MCF 10A (cell line): ENCODE measurements at regions not wholly inside any gene's neighbourhood (a gene's known extent, or its start where the extent isn't known, plus 50 kb on each side); places are given as distances from the start of the nearest gene placed in this dataset.

Experiments
- BruUV-seq: library from RNA; stranded (reverse); fragments of 400-500 nt; replicated peaks from 2 replicates; lab custom pipeline; 2021; lab: Mats Ljungman, UMichigan
- CTCF ChIA-PET: fragments of 300-600 bp; sonication (Branson Sonifier 250); formaldehyde crosslinking; extraction: SDS; loops from one replicate; lab custom pipeline; 2021; ENCODE audit warnings: antibody characterized with exemption, inconsistent platforms; lab: Yijun Ruan, JAX
- POLR2A ChIA-PET: fragments of 300-600, 350-650 bp; sonication (Branson Sonifier 250); formaldehyde crosslinking; extraction: SDS; loops from one replicate; lab custom pipeline; 2020; ENCODE audit warnings: antibody characterized with exemption, inconsistent platforms; lab: Yijun Ruan, JAX
- DNase-seq: peaks from one replicate; pipeline ENCODE4 v3.0.0-alpha.2; 2018; ENCODE audit not compliant: unreplicated experiment
- H3K27ac Mint-ChIP-seq: one replicate; pipeline ENCODE4 v1.8.0; 2022; ENCODE audit warnings: mild to moderate bottlenecking, low read depth, mixed read lengths; ENCODE audit not compliant: unreplicated experiment
- H3K27me3 Mint-ChIP-seq: one replicate; pipeline ENCODE4 v1.8.0; 2022; ENCODE audit warnings: mixed read lengths; ENCODE audit not compliant: insufficient read depth, unreplicated experiment
- H3K36me3 Mint-ChIP-seq: one replicate; pipeline ENCODE4 v1.8.0; 2022; ENCODE audit warnings: mild to moderate bottlenecking, moderate library complexity, mixed read lengths; ENCODE audit not compliant: insufficient read depth, unreplicated experiment
- H3K4me1 Mint-ChIP-seq: one replicate; pipeline ENCODE4 v1.8.0; 2022; ENCODE audit warnings: mixed read lengths; ENCODE audit not compliant: insufficient read depth, unreplicated experiment
- H3K4me3 Mint-ChIP-seq: one replicate; pipeline ENCODE4 v1.8.0; 2022; ENCODE audit warnings: mild to moderate bottlenecking, moderate library complexity, mixed read lengths; ENCODE audit not compliant: unreplicated experiment
- H3K9me3 Mint-ChIP-seq: one replicate; pipeline ENCODE4 v1.8.0; 2022; ENCODE audit warnings: mixed read lengths; ENCODE audit not compliant: unreplicated experiment
- intact Hi-C: fragments of 100-400 bp; cut with micrococcal nuclease; formaldehyde crosslinking; loops from 2 replicates; pipeline ENCODE4 v1.14.1; 2022
- TF ChIP-seq, protein P1 (sequence below): fragments of 200-600 bp; IDR thresholded peaks from one replicate; pipeline ENCODE4 v1.8.0; 2022; ENCODE audit warnings: antibody characterized with exemption, mild to moderate bottlenecking; ENCODE audit not compliant: unreplicated experiment

DNA sequence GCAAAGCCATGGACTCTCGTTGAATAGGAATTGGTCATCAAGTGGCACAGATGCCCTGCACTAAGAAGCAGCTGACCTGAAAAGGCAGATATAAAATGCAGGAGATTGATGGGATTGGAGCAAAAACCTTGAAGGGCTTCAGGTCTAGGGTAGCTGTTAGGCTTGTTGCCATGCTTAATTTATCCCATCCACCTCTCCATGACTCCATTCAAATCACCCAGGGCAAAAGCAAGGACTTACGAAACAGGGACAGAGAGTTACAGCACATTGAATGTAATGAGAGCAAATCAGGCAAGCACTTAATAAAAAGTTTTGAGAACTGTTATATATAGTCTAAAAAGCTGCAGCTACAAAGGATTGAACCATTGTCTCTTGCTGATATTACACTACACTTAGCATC, 298.2 kb upstream of the ESRRG start:
- BruUV-seq, result no TSS peak

DNA sequence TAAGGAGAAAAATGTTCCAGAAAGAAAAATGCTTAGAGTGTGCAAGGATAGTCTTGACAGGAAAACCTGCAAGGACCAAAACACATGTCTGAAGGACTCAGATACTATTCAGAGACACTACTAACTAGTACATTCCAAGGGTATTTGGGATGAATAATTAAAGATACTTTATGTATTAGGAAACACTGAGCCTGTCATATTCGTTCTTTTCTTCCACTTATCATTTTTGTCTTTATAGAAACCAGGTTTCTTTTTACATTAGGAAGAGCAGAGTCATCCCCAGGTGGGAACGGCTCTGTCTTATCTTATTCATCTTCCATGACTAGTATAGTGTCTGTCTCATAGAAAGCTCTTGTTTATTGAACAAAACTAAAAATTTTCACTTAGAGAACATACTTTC, 296.2 kb upstream of the ESRRG start:
- CTCF ChIA-PET, result no interaction called here
- H3K36me3 Mint-ChIP-seq, result no peaks in the 10 kb centered on the region
- H3K27ac Mint-ChIP-seq, result no peak overlapping the region
- TF ChIP-seq, protein P1, sequence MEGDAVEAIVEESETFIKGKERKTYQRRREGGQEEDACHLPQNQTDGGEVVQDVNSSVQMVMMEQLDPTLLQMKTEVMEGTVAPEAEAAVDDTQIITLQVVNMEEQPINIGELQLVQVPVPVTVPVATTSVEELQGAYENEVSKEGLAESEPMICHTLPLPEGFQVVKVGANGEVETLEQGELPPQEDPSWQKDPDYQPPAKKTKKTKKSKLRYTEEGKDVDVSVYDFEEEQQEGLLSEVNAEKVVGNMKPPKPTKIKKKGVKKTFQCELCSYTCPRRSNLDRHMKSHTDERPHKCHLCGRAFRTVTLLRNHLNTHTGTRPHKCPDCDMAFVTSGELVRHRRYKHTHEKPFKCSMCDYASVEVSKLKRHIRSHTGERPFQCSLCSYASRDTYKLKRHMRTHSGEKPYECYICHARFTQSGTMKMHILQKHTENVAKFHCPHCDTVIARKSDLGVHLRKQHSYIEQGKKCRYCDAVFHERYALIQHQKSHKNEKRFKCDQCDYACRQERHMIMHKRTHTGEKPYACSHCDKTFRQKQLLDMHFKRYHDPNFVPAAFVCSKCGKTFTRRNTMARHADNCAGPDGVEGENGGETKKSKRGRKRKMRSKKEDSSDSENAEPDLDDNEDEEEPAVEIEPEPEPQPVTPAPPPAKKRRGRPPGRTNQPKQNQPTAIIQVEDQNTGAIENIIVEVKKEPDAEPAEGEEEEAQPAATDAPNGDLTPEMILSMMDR, result no peak
- H3K4me1 Mint-ChIP-seq, result no peaks in the 10 kb centered on the region
- H3K4me3 Mint-ChIP-seq, result no peak overlapping the region
- intact Hi-C loops, result no loop called here
- H3K9me3 Mint-ChIP-seq, result no peaks in the 10 kb centered on the region
- POLR2A ChIA-PET, result interaction anchor here (1.2 kb wide), 1 partner anchor 10 kb away, joined by 4 read pairs; no protein-coding TSS in a partner anchor
- H3K27me3 Mint-ChIP-seq, result no peaks in the 10 kb centered on the region
- BruUV-seq, result no TSS peak
- DNase-seq, result no peak

More for the DNA sequence above, 298.2 kb upstream of the ESRRG start:
- ChIA-PET POLR2A (interaction anchor here (0.7 to 1.3 kb wide), 2 partner anchors 8 to 166 kb away, joined by 3 read pairs; no protein-coding TSS in a partner anchor), CTCF (interaction anchor here (0.8 to 1.7 kb wide), 3 partner anchors 26 to 640 kb away, joined by 3 to 7 read pairs (median 5); no protein-coding TSS in a partner anchor)
- Mint-ChIP-seq H3K9me3 (no peaks in the 10 kb centered on the region), H3K36me3 (no peaks in the 10 kb centered on the region), H3K27ac (no peak overlapping the region), H3K4me1 (no peaks in the 10 kb centered on the region), H3K4me3 (no peak overlapping the region), H3K27me3 (no peaks in the 10 kb centered on the region)
- no peak for DNase-seq
- TF ChIP-seq, protein P1, result no peak
- intact Hi-C loops, result no loop called here

DNA sequence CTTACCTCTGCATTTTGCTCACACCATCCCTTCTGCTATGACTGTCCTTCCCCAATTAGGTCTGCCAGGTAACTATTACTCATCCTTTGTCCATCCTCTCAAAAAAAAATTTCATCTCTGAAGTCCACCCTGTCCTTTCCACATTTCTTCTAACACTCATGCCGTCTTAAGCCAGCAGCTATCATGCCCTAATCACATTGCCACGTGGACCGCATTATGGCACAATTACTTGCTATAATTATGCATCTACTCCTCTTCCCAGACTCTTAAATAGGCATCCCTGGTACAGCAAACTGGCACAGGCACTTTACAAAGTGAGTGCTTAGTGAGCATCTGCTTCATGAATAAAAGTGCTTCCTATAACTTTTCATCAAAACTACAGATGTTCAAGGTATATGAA, 295.4 kb upstream of the ESRRG start:
- H3K27me3 Mint-ChIP-seq, result no peaks in the 10 kb centered on the region
- no peak overlapping the region for H3K27ac Mint-ChIP-seq
- TF ChIP-seq, protein P1, result no peak
- BruUV-seq, result no TSS peak
- POLR2A ChIA-PET, result interaction anchor here (1.2 kb wide), 1 partner anchor 11 kb away, joined by 4 read pairs; no protein-coding TSS in a partner anchor
- H3K36me3 Mint-ChIP-seq, result no peaks in the 10 kb centered on the region
- H3K4me1 Mint-ChIP-seq, result no peaks in the 10 kb centered on the region
- CTCF ChIA-PET, result interaction anchor here (0.6 kb wide), 1 partner anchor 269 kb away, joined by 3 read pairs; no protein-coding TSS in a partner anchor
- H3K9me3 Mint-ChIP-seq, result no peaks in the 10 kb centered on the region
- intact Hi-C loops, result no loop called here
- no peak overlapping the region for H3K4me3 Mint-ChIP-seq
- no peak for DNase-seq

DNA sequence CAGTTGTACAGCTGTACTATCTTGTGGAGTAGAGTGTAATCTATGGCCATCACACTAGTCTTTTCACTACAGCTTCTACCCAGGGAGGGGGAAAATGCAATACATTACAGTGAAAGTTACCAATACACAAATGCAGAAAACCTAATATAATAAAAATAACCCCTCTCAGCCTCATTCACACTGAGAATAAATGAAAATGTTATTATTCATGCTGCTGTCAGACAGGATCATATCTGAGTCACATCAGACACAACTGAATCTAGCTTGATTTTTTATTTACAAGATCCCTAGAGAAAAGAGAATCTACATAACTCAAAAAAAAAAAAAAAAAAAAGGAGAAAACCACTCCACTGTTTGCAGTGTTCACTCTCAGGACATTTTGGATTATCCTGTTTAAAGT, 293.9 kb upstream of the ESRRG start:
- no TSS peak for BruUV-seq
- Mint-ChIP-seq H3K27me3 (no peaks in the 10 kb centered on the region), H3K9me3 (no peaks in the 10 kb centered on the region), H3K4me1 (peaks cover 7% of the 10 kb centered on the region), H3K4me3 (no peak overlapping the region), H3K27ac (no peak overlapping the region), H3K36me3 (no peaks in the 10 kb centered on the region)
- ChIA-PET CTCF (interaction anchor here (0.5 kb wide), 1 partner anchor 471 kb away, joined by 4 read pairs; no protein-coding TSS in a partner anchor), POLR2A (no interaction called here)
- intact Hi-C loops, result no loop called here
- TF ChIP-seq, protein P1, result no peak
- no peak for DNase-seq
